ACHN (cell line): ENCODE measurements at regions not wholly inside any gene's neighbourhood (a gene's known extent, or its start where the extent isn't known, plus 50 kb on each side); places are given as distances from the start of the nearest gene placed in this dataset.

ENCODE experiments used
- DNase-seq: peaks from one replicate; pipeline ENCODE4 v3.0.0-alpha.2; 2015
- in situ Hi-C: cut with HindIII; loops from 2 replicates; pipeline ENCODE4 v1.10.0; 2017; ENCODE audit warnings: low sequenced_read_pairs, low pct_ligation_motif_present, low pct_unique_long_range_greater_than_20kb

GRCh38 chr1:199109160-199109559, 470.3 kb downstream of the PTPRC start:
- in situ Hi-C loops = loop anchor here (25.0 kb wide), 1 partner anchor 353 kb away; no protein-coding TSS in a partner anchor

GRCh38 chr1:199112365-199112764, 473.5 kb downstream of the PTPRC start:
- in situ Hi-C loops = loop anchor here (25.0 kb wide), 1 partner anchor 350 kb away; no protein-coding TSS in a partner anchor
- DNase-seq = no peak

More at GRCh38 chr1:199109160-199109559, 470.3 kb downstream of the PTPRC start:
- DNase-seq = no peak

GRCh38 chr1:199113265-199113869, 474.5 kb downstream of the PTPRC start:
- peak; percentile 67 for DNase-seq
- in situ Hi-C loops = loop anchor here (25.0 kb wide), 1 partner anchor 349 kb away; no protein-coding TSS in a partner anchor

GRCh38 chr1:199116488-199116887, 477.6 kb downstream of the PTPRC start:
- no peak for DNase-seq
- in situ Hi-C loops = loop anchor here (25.0 kb wide), 1 partner anchor 346 kb away; no protein-coding TSS in a partner anchor

GRCh38 chr1:199121047-199121446, 482.2 kb downstream of the PTPRC start:
- in situ Hi-C loops = loop anchor here (25.0 kb wide), 1 partner anchor 341 kb away; no protein-coding TSS in a partner anchor
- DNase-seq = no peak

GRCh38 chr1:199122085-199122484, 483.2 kb downstream of the PTPRC start:
- DNase-seq = no peak
- in situ Hi-C loops = loop anchor here (25.0 kb wide), 1 partner anchor 340 kb away; no protein-coding TSS in a partner anchor

- DNase-seq = no peak
- in situ Hi-C loops = loop anchor here (25.0 kb wide), 1 partner anchor 340 kb away; no protein-coding TSS in a partner anchor
These were observed 483.9 kb downstream of the PTPRC start for GRCh38 chr1:199122532-199123311.

- no peak for DNase-seq
- in situ Hi-C loops = loop anchor here (25.0 kb wide), 1 partner anchor 339 kb away; no protein-coding TSS in a partner anchor
These were observed 484.8 kb downstream of the PTPRC start for GRCh38 chr1:199123615-199124014.

- in situ Hi-C loops = loop anchor here (25.0 kb wide), 1 partner anchor 338 kb away; no protein-coding TSS in a partner anchor
- DNase-seq = no peak
These were observed 485.5 kb downstream of the PTPRC start for GRCh38 chr1:199124351-199124750.

GRCh38 chr1:199129247-199129646, 490.4 kb downstream of the PTPRC start:
- DNase-seq = peak; percentile 45
- in situ Hi-C loops = no loop called here

GRCh38 chr1:199132006-199132405, 493.2 kb downstream of the PTPRC start:
- DNase-seq = no peak
- in situ Hi-C loops = no loop called here

GRCh38 chr1:199135901-199136300, 497.1 kb downstream of the PTPRC start:
- in situ Hi-C loops = no loop called here
- DNase-seq = no peak

GRCh38 chr1:199138061-199138460, 499.2 kb downstream of the PTPRC start:
- DNase-seq = no peak
- in situ Hi-C loops = no loop called here

GRCh38 chr1:199149591-199149990, 510.8 kb downstream of the PTPRC start:
- in situ Hi-C loops = no loop called here
- no peak for DNase-seq

- no peak for DNase-seq
- in situ Hi-C loops = no loop called here
These were observed 511.9 kb downstream of the PTPRC start for GRCh38 chr1:199150756-199151155.

- no peak for DNase-seq
These were observed 513.0 kb downstream of the PTPRC start for GRCh38 chr1:199151634-199152425.

GRCh38 chr1:199152676-199153075, 513.8 kb downstream of the PTPRC start:
- in situ Hi-C loops = no loop called here
- no peak for DNase-seq

More at GRCh38 chr1:199151634-199152425, 513.0 kb downstream of the PTPRC start:
- in situ Hi-C loops = no loop called here

- in situ Hi-C loops = no loop called here
- DNase-seq = no peak
These were observed 516.6 kb downstream of the PTPRC start for GRCh38 chr1:199155166-199156019.
